Medulla oblongata (tissue), 1 donor: ENCODE measurements at regions not wholly inside any gene's neighbourhood (a gene's known extent, or its start where the extent isn't known, plus 50 kb on each side); places are given as distances from the start of the nearest gene placed in this dataset.

ENCODE experiments used
- DNase-seq: peaks from one replicate; pipeline ENCODE4 v3.0.0-alpha.2; 2015; ENCODE audit errors: extremely low spot score

DNA sequence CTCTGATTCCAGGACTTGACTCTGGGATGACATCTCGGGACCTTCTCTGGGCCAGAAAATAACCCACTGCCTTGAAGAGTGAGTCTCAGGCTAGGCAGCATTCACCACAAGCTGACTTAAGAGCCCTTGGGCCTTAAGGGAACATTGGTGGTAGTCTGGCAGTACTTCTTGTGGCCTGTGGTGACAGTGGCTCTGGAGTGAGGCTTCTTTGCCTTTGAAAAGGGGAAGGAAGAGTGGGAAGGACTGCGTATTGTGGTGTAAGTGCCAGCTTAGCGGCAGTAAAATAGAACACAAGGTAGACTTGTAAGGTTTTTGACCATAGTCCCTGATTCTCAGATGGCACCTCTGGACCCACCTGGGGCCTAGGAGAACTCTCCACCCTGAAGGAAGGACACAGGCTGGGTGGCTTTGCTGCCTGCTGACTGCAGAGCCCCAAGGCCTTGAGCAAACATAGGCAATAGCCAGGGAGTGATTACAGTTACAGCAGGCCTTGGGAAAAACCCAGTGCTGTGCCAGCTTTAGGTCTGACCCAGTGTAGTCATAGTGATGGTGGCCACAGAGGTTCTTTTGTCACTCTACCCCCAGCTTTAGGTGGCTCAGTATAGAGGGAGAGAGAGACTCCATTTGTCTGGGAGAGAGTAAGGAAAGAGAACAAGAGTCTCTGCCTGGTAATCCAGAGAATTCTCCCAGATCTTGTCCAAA lies 483.9 kb downstream of the SH2D4B start:
- no peak for DNase-seq

DNA sequence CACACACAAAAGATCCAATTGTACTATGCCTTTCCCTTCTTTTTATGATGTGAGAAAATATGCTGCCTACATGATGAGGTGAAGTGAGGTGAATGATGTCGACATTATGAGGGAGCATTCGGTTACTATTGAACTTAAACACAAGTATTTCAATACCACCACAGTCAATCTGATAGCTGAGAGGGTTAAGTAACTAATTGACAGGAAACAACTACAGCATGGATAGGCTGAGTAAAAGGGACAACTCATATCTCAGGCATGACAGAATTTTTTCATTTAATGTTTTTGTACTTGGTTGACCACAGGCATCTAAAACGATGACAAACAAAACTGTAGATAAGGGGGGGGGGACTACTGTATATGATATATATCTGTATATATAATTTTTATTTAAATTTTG lies 488.9 kb downstream of the SH2D4B start:
- no peak for DNase-seq

DNA sequence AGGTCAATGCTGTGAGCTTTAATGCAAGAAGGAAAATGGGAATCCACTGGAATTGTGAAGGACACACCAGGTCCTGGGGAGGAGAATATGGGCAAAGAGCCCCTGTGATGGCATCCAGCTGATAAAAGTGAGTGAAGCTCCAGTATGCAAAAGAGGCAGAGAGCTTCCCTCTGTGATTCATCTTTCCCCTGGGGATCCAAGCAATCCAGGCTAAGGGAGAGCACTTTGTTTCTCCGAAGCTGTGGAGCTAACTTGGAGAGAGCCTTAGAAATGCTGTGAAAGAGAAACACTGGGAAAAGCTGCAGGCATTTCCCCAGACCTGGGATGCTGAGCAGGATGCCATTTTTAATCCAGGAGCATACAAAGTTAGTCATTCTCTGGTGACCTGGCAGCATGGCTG lies 489.5 kb downstream of the SH2D4B start:
- DNase-seq, result no peak

DNA sequence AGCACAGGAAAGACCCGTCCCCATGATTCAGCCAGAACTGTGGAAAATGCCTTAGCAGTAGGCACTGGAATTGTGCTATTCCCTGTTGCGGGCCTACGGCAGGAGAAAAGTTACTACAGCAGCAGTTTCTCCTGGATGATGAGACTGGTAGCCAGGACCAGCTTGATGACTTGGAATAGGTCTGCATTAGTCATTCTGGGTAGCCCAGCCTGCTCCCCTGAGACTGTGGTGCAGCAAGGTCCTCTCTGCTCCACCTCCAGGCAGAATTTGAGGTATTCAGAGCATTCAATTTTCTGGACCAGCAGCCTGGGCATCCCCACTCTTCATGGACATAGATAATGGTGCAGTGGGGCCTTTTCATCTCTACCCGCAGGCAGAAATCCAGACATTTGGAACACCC lies 490.0 kb downstream of the SH2D4B start:
- DNase-seq, result no peak

DNA sequence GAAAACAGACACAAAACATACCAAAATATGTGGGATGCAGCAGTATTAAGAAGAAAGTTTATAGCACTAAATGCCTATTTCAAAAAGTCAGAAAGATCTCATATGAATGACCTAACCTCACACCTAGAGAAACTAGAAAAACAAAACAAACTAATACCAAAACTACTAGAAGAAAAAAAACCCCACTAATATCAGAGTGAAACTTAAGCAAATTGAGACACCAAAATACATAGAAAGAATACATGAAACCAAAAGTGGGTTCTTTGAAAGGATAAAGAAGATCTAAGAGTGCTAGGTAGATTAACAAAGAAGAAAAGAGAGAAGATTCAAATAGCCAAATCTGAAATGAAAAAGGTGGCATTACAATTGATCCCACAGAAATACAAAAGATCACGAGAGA lies 494.1 kb downstream of the SH2D4B start:
- DNase-seq, result no peak

DNA sequence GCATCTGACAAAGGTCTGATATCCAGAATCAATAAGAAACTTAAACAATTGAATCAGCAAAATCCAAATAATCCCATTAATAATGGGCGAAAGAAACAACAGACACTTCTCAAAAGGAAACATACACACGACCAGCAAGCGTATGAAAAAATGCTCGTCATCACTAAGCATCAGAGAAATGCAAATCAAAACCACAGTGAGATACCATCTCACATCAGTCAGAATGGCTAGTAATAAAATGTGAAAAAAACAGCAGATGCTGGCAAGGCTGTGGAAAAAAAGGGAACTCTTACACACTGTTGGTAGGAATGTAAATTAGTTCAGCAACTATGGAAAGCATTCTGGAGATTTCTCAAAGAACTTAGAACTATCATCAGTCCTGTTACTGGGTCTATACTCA lies 496.7 kb downstream of the SH2D4B start:
- DNase-seq, result no peak

DNA sequence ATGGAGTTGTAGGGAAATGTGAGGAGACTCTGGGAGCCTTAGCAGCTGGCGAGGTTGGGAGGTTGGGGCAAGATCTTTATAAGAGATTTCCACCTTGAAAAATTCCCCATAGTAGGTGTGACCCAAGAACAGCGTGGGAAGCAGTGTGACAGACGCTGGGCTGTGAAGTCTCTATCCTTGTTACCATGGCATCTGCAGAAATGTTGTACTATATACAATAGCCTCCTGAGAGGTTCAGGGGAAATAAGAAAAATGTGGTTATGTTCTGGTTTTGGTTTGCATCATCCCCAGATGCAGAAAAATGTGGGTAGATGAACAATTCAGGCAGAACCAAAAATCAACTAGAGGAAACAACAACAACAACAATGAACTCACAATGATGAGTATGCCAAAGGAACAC lies 498.6 kb downstream of the SH2D4B start:
- DNase-seq, result no peak

DNA sequence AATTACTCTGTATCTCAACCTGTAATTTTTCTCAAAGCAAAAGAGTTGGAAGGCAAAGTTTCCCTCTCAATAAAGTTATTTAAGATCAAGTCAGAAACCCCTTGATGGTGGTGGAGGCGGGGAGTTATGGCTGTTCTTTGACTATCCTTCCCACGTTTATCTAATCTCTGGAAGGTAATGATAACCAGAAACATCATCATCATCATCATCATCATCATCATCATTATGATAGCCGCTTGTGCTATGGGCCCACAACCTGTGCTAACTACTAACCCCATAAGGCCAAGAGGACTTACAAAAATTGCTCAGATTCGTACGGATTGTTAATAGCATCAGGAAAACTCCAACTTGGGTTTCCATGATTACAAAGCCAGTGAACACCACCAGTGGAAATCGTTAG lies 502.3 kb downstream of the SH2D4B start:
- DNase-seq, result no peak

DNA sequence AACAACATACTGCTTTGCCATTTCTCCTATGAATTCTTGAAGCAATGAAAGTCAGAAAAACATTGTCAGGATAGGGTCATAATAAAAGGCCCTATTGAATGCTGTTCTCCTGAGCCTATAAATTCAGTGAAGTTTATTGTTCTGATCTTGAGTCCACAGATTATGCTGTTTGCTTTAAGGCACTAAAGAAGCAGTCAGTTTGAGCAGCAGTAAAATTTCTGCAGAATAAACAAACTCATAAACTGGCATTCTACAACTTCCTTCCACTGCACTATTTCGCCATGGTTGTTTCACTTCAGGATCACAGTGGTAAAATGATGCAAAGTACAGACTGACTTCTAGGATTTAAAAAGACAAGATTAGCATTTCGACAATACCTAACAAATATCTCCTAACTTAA lies 503.2 kb downstream of the SH2D4B start:
- no peak for DNase-seq

DNA sequence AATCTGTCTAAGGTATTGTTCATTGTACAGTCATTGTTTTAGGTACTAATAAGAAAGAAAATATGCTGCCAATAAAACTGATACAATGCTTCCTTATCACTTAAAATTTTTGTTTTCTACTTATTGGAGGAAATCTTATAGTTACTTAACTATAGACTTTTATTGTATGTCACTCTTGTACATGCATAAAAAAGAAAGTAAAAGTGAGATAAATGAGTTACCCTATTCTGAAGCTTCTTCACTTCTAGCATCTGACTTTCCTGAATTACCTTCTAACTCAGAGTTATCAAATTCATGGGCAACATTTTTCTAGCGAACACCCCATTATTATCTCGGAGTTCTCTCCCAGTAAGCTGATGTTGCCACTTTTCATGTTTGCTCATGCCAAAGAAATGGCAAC lies 504.9 kb downstream of the SH2D4B start:
- DNase-seq, result no peak

DNA sequence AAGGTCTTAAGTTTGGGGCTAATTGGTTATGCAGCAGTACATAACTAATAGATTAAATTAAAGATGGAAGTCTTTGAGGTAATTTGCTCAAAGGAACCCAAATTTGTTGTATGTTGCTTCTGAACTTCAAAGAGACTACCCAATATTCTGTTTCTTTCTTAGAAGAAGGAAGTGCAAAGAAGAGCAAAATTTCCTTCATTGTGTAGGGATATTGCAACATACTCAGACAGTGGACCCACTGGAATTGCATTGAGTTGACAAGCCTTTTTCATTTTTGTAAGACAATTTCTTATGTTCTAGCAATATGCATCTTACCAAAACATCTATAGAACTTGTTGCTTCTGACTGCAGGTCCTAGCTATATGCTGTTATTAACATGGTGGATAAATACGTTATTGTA lies 527.8 kb downstream of the SH2D4B start:
- no peak for DNase-seq

DNA sequence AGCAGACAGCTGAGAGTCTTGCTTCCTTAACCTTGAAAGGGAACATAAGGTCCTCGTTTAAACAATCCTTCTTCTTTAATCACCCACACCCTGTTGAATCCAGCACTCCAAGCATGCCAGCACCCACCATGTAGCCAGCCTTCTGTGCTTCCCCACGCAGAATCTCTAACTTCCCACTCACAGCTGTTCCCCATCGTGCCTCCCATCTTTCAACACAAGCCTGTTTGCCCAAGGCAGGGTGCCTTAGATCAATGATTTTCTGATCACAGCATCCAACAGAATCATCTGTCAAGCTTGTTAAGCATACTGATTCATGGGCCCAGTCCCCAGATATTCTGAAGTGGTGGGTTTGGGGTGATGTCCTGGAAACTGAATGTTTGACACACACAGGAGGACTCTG lies 530.8 kb downstream of the SH2D4B start:
- DNase-seq, result no peak

DNA sequence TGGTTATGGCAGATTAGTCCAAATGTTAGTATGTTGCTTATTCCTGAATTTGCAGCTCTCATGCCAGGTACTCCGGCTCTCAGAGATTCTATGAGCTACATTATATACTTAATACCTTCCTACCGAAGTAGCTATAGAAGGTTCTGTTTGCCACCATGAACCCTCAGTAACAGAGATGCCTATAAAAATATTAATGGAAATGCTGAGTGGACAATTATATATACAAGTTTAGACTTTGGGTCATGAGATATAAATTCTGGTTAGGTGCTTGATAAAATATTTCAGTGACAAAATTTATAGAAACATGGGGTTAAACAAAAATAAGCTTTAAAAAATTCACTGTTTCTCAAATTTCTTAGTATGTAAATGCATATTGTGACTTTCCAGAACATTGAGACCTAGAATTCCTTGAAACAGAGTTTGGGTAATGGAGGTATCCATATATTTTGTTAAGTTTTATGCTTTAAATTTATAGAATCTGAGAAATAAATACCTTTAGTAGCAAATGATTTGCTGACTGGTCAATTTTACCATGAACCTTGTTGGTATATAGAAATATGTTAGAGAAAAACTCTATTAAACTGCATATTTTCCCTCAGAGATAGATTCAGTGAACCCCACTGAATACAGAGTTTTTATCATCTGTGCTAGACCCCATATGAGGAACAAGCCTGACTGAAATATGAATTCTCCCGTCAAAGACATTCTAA lies 533.5 kb downstream of the SH2D4B start:
- DNase-seq, result no peak

DNA sequence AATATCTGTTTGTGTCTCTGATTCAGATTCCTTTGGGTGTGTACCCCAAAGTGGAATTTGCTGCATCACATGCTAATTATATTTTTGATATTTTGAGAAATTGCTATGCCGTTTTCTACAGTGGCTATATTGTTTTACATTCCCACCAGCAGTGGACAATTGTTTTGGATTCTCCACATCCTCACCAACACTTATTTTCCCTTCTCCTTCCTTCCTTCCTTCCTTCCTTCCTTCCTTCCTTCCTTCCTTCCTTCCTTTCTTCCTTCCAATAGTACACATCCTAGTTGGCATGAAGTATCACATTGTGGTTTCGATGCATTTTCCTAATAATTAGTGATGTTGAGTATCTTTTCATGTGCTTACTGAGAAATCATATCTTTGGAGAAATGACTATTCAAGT lies 535.5 kb downstream of the SH2D4B start:
- no peak for DNase-seq

DNA sequence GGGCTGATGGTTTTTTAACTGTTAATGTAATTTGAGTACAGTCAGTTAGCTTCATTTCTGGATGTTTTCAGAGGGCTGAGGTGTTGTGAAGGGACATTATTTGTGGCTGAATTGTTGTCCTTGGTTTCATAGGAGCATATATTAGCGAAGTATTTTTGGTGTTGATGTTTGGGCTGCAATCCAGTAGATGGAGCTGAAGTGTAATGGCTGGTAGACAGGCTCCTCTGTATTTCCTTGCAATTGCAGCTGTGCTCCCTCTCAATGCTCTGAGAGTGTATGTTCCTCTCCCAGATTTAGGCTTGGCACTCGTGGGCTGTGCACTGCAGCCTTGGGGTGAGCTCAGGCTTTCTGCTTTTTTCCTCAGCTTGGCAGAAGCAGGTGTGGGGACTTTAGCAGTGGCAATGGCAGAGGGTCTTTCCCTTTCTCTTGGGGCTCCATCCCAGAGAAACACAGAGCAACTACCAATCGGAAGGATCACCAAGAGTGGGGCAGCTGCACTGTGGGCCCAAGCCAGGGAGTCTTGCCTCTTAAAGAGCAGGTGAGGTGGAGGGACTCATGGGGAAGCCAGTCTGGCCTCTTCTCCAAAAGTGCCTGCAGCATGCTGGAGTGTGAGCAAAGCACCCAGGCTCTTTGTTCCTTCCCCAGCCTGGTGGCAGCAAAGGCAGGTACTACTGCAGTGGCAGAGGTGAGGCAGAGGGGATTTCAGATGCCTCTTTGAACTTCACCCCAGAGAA lies 544.4 kb downstream of the SH2D4B start:
- no peak for DNase-seq

DNA sequence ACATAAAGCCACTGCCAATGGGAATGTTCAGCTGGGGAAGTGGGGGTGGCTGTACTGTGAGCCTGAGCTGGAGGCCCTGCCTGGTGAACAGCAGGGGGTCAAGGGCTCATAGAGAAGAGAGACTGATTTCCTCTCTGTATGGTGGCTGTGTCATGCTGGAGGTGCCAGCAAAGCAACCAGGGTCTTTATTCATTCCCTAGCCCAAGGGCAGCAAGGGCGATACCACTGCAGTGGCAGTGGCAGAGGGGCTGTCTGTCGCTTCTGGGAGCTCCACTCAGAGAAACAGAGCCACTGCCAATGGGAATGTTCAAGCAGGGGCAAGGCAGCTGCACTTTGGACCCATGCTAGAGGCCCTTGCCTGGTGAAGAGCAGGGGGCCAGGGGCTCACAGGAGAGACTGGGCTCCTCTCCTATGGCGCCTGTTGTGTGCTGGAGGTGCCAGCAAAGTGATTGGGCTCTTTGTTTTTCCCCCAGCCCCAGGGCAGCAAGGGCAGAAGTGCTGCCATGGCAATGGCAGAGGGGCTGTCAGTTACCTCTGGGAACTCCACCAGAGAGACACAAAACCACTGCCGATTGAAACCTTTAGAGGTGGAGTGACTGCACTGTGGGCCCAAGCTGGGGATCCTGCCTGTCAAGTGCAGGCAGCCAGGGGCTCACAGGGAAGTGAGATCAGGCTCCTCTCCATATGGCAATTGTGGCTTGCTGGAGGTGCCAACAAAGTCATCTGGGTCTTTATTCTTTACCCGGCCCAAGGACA lies 545.1 kb downstream of the SH2D4B start:
- DNase-seq, result no peak

DNA sequence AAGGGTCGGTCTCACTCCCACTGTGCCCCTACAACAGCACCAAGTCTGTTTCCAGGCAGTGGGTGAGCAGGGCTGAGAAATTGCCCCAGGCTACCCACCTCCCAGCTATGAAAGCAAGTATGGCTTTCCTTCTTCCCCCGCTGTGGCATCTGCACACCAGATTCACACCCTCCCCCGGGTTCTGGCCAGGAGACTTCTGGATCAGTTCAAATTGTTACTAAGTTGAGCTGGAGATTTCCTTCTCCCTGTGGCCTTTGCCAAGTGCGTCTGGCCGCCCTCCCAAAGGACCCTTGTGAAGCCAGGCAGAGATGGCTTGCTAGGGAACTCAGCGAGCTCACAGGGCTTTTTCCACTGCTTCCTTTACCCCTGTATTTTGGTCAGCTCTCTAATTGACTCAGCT lies 555.4 kb downstream of the SH2D4B start:
- no peak for DNase-seq

DNA sequence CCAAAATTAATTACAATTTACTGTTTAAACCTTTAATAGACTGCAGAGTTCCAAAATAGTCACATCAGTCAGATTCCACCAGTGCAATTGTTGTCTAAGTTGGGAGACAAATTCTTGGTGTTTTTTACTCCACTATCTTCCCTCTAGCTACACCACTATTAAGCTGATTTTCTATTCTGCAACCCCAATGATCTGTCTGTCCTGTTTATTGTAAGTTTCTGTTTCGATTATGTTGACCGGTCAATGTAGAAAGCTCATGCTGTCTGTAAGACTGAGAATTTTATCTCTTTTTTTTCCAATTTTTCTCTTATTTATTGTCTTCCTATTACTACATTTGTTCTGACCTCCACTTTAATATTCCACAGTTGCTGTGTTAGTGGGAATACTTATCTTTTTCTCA lies 557.5 kb downstream of the SH2D4B start:
- no peak for DNase-seq

DNA sequence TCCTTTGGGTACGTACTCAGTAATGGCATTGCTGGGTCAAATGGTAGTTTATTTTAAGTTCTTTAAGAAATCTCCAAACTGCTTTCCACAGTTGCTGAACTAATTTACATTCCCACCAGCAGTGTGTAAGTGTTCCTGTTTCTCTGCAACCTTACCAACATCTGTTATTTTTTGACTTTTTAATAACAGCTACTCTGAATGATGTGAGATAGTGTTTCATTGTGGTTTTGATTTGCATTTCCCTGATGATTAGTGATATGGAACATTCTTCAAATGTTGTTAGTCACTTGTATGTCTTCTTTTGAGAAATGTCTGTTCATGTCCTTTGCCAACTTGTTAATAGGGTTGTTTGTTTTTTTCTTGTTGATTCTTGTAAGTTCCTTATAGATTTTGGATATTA lies 558.9 kb downstream of the SH2D4B start:
- DNase-seq, result no peak

DNA sequence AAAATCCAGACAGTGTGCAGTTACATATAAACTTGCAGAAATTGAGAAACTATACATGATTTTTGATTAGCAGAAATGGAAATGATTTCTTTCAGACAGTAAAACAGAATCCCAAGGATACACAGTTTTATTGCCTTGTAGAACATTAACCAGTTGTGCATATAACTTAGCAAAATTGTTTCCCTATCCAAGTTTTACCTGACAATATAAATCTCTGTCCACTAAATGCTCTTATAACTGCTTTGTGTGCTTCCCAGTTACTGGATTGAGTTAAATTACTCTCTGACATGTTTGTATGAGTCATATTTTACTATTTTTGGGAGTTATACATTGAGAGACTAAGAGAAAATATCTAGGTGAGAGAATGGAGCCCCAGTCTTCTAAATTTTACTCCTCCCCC lies 563.4 kb downstream of the SH2D4B start:
- DNase-seq, result no peak

DNA sequence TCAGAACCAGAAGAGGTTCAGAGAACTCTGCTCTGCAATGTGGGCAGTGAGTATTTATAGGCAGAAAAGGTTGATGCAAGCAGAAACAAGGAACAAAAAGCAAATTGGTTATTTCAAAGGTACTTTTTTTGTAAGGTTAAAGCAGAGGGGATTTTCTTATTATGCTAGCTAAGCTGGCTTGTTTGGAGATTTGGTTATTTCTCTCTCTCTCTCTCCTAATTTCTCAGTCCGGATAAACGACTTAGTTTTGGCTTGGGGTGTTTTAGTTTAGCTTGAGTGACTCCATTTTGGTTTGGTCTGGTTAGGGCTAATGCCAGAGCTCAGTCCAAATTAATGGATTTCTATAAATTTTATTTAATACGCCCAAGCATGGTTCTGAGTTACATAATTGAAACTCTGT lies 566.8 kb downstream of the SH2D4B start:
- DNase-seq, result no peak

DNA sequence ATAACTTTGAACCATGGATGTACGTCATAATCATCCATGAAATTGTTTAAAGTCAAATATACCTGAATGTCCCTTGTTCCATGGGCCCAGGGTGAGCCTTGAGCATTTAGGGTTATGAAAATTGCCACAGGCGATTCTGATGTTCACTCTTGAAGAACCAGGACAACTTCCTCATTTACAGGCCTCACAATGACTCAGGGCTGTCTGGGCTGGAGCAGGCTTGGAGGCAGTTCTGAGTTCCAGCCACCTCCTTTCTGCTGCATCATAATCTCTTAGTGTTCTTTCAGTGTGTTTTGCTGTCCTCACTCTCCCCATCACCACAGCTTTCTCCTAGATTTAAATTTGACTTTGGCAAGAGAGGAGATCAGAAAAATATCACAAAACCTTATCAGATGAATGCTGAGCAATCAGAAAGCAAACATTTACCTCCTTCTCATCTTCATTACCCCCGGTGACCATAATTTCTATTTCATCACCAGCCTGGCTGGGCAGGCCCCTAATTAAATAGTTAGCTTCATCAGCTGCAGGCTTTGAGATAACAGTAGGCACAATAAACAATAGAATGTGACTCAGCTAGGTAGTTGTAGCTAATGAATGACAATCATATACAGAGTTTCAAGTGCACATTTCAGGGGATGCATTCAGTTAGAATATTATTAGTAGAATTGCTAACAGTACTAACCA lies 571.0 kb downstream of the SH2D4B start:
- peak; percentile 4 for DNase-seq
